Nephron progenitor cell (in vitro differentiated cells): ENCODE measurements at regions not wholly inside any gene's neighbourhood (a gene's known extent, or its start where the extent isn't known, plus 50 kb on each side); places are given as distances from the start of the nearest gene placed in this dataset.

Experiments
- DNase-seq: peaks from one replicate; pipeline ENCODE4 v3.0.0; 2021
- H3K27ac Mint-ChIP-seq: 2 replicates; pipeline ENCODE4 v1.8.0; 2021; ENCODE audit warnings: mild to moderate bottlenecking, moderate library complexity, mixed read lengths
- H3K27me3 Mint-ChIP-seq: 2 replicates; pipeline ENCODE4 v1.8.0; 2021; ENCODE audit warnings: mild to moderate bottlenecking, low read depth, mixed read lengths; ENCODE audit not compliant: poor library complexity
- H3K36me3 Mint-ChIP-seq: 2 replicates; pipeline ENCODE4 v1.8.0; 2021; ENCODE audit warnings: low read depth, mixed read lengths
- H3K4me1 Mint-ChIP-seq: 2 replicates; pipeline ENCODE4 v1.8.0; 2021; ENCODE audit warnings: mixed read lengths
- H3K4me3 Mint-ChIP-seq: 2 replicates; pipeline ENCODE4 v1.8.0; 2021; ENCODE audit warnings: mild to moderate bottlenecking, moderate library complexity, mixed read lengths
- H3K9me3 Mint-ChIP-seq: 2 replicates; pipeline ENCODE4 v1.8.0; 2021; ENCODE audit warnings: mild to moderate bottlenecking, moderate library complexity, mixed read lengths
- TF ChIP-seq, protein P1 (sequence below): fragments of 200-600 bp; sonication (generic); IDR thresholded peaks from 2 replicates; pipeline ENCODE4 v1.5.0; 2021; ENCODE audit warnings: antibody characterized with exemption

DNA sequence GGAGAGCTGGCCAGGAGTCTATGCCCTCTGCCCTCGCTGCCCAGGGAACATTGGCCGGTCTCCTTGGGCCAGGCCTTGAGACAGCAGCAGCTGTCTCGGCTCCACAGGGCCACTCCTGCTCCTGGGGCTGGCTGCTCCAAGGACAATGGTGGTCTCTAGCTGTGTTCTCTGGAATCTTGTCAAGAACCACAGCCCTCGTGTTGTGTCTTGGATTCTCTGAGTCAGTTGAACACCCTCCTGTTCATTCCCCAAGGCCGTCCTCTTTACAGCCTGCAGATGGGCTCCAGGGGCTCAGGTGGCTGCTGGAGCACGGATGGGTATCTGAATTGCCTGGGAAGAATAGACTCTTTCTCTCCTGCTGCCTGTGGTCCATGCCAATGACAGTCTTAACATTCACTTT is 511.1 kb downstream of the GLRX3 start:
- Mint-ChIP-seq H3K9me3 (peaks cover 3% of the 10 kb centered on the region), H3K4me1 (no peaks in the 10 kb centered on the region), H3K36me3 (no peaks in the 10 kb centered on the region), H3K4me3 (no peak overlapping the region), H3K27me3 (peaks cover 7% of the 10 kb centered on the region), H3K27ac (no peak overlapping the region)
- TF ChIP-seq, protein P1, sequence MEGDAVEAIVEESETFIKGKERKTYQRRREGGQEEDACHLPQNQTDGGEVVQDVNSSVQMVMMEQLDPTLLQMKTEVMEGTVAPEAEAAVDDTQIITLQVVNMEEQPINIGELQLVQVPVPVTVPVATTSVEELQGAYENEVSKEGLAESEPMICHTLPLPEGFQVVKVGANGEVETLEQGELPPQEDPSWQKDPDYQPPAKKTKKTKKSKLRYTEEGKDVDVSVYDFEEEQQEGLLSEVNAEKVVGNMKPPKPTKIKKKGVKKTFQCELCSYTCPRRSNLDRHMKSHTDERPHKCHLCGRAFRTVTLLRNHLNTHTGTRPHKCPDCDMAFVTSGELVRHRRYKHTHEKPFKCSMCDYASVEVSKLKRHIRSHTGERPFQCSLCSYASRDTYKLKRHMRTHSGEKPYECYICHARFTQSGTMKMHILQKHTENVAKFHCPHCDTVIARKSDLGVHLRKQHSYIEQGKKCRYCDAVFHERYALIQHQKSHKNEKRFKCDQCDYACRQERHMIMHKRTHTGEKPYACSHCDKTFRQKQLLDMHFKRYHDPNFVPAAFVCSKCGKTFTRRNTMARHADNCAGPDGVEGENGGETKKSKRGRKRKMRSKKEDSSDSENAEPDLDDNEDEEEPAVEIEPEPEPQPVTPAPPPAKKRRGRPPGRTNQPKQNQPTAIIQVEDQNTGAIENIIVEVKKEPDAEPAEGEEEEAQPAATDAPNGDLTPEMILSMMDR, result no peak
- no peak for DNase-seq

DNA sequence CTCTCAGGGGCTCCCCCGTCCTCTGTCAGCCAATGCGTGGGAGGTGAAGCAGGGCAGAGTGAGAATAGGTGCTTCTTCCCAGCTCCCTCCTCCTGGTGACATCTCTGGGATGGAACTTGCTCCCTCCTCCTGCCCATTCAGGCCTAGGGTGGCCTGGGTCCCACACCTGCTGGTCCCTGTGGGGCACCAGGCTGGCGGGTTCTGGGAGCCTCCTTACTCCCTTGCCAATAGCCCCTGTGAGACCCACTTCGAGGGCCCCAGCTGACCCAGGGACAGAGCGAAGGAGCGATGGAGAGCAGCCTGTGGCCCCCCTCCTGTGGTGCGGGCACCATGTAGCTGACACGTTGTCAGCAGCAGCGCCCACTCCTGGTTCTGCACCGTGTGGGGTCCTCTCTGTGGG is 512.6 kb downstream of the GLRX3 start:
- H3K27ac Mint-ChIP-seq, result no peak overlapping the region
- H3K4me3 Mint-ChIP-seq, result no peak overlapping the region
- TF ChIP-seq, protein P1, result no peak
- H3K9me3 Mint-ChIP-seq, result peaks cover 3% of the 10 kb centered on the region
- H3K36me3 Mint-ChIP-seq, result no peaks in the 10 kb centered on the region
- H3K27me3 Mint-ChIP-seq, result peaks cover 7% of the 10 kb centered on the region
- no peaks in the 10 kb centered on the region for H3K4me1 Mint-ChIP-seq
- DNase-seq, result no peak

DNA sequence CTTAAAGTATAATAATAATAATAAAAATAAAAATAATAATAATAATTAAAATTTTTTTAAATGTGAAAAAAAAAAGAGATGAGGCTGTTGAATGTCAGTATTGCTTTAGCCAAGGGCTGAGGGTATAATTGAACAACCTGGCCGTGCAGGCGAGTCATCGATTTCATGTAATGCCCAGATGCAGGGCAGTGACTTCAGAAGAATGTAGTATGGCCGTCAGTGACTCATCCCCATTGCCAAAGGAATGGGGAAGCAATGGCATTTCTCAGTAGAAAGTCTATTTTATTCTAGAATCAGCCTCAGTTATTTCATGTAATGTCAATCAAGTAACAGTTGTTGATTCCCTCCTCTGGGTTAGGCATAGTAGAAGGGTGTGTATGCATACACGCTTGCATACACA is 516.4 kb downstream of the GLRX3 start:
- TF ChIP-seq, protein P1, result no peak
- no peak for DNase-seq
- no peak overlapping the region for H3K27ac Mint-ChIP-seq
- H3K4me1 Mint-ChIP-seq, result peaks cover 11% of the 10 kb centered on the region
- H3K4me3 Mint-ChIP-seq, result no peak overlapping the region
- peaks cover 9% of the 10 kb centered on the region for H3K27me3 Mint-ChIP-seq
- H3K36me3 Mint-ChIP-seq, result no peaks in the 10 kb centered on the region
- H3K9me3 Mint-ChIP-seq, result peaks cover 3% of the 10 kb centered on the region

DNA sequence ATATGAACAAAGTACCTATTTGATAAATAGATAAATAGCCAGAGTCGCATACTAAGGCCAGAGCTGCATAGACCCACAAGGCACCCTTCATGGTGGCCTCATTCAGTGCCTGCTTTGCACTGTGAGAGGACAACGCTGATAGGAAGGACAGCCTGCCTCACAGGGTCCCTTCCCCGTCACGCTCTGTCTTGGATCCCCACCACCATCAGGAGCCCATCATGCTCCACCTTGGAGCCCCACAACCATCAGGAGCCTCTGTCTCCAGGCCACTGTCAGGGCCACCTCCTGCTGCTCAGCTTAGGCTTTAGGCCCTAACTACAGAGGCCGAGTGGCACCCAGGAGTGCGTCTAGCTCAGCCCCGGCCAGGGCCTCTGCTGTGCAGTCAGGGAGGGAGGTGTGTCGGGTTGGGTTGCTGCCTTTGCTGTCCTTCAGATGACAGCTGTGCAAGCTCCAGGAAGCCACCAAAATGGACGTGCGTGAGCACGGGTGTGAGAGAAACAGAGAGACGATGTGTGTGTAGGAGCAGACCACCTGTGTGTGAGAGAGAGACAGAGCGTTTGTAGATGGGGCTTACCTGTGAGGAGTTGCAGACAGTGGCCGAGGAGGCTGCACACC is 516.9 kb downstream of the GLRX3 start:
- no peak for DNase-seq
- TF ChIP-seq, protein P1, result no peak
- Mint-ChIP-seq H3K27ac (no peak overlapping the region), H3K27me3 (peaks cover 7% of the 10 kb centered on the region), H3K9me3 (peaks cover 3% of the 10 kb centered on the region), H3K4me1 (peaks cover 11% of the 10 kb centered on the region), H3K36me3 (no peaks in the 10 kb centered on the region), H3K4me3 (no peak overlapping the region)

DNA sequence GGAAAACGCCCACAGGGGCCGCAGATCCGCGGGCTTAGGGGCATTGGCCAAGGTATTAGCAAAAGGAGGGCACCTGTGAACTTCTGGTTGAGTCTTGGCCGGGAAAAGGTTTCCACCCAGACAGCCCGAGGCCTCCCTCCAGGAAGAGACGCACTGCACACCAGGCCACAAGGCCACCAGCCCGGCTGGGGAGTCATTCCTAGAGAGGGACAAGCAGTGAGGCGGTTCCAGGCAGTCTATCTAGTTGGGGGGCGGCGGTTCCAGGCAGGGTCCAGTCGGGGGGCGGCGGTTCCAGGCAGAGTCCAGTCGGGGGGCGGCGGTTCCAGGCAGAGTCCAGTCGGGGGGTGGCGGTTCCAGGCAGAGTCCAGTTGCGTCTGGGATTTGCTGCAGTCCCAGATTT is 518.5 kb downstream of the GLRX3 start:
- no peak for DNase-seq
- Mint-ChIP-seq H3K27me3 (peaks cover 12% of the 10 kb centered on the region), H3K4me1 (peaks cover 11% of the 10 kb centered on the region), H3K36me3 (no peaks in the 10 kb centered on the region), H3K4me3 (no peak overlapping the region), H3K27ac (no peak overlapping the region), H3K9me3 (peaks cover 3% of the 10 kb centered on the region)
- TF ChIP-seq, protein P1, result no peak
